ENCODE measurements at regions not wholly inside any gene's neighbourhood (a gene's known extent, or its start where the extent isn't known, plus 50 kb on each side); places are given as distances from the start of the nearest gene placed in this dataset.

- H3K27ac Mint-ChIP-seq: no peak overlapping the region
- ChIA-PET POLR2A (no interaction called here), CTCF (no interaction called here)
- peaks cover 2% of the 10 kb centered on the region for H3K9me3 Mint-ChIP-seq
- H3K27me3 Mint-ChIP-seq: peaks cover 3% of the 10 kb centered on the region
- intact Hi-C loops (cut with micrococcal nuclease): no loop called here
- H3K36me3 Mint-ChIP-seq (ENCODE audit: low read depth): no peaks in the 10 kb centered on the region
- H3K4me3 Mint-ChIP-seq: no peak overlapping the region
- no peak for DNase-seq
- no peak for TF ChIP-seq CTCF (IDR thresholded peaks at IDR 0.05)
- ATAC-seq: no peak
- peaks cover 2% of the 10 kb centered on the region for H3K4me1 Mint-ChIP-seq (ENCODE audit: low read depth)
Observed at GRCh38 chr15:96274087-96274440, 56.4 kb upstream of the NR2F2 start.

- H3K9me3 Mint-ChIP-seq: peaks cover 2% of the 10 kb centered on the region
- no peak overlapping the region for H3K27ac Mint-ChIP-seq
- intact Hi-C loops (cut with micrococcal nuclease): no loop called here
- ChIA-PET POLR2A (no interaction called here), CTCF (no interaction called here)
- TF ChIP-seq CTCF (IDR thresholded peaks at IDR 0.05): no peak
- DNase-seq (no peak), ATAC-seq (no peak)
- no peaks in the 10 kb centered on the region for H3K36me3 Mint-ChIP-seq (ENCODE audit: low read depth)
- H3K27me3 Mint-ChIP-seq: peaks cover 3% of the 10 kb centered on the region
- peaks cover 2% of the 10 kb centered on the region for H3K4me1 Mint-ChIP-seq (ENCODE audit: low read depth)
- no peak overlapping the region for H3K4me3 Mint-ChIP-seq
Observed at GRCh38 chr15:96274698-96275097, 55.8 kb upstream of the NR2F2 start.

- DNase-seq (no peak), ATAC-seq (no peak)
- Mint-ChIP-seq H3K9me3 (peaks cover 2% of the 10 kb centered on the region), H3K4me1 (ENCODE audit: low read depth) (peaks cover 2% of the 10 kb centered on the region), H3K4me3 (no peak overlapping the region), H3K27ac (no peak overlapping the region), H3K36me3 (ENCODE audit: low read depth) (no peaks in the 10 kb centered on the region), H3K27me3 (no peaks in the 10 kb centered on the region)
- no peak for TF ChIP-seq CTCF (IDR thresholded peaks at IDR 0.05)
- POLR2A ChIA-PET: no interaction called here
- CTCF ChIA-PET: no interaction called here
- intact Hi-C loops (cut with micrococcal nuclease): no loop called here
Observed at GRCh38 chr15:96276438-96277210, 53.9 kb upstream of the NR2F2 start.

All from activated CD8-positive, alpha-beta T cell treated with anti-CD3 and anti-CD28 coated beads for 36 hours (primary cell).